CD4-positive, alpha-beta memory T cell (primary cell): ENCODE measurements at regions not wholly inside any gene's neighbourhood (a gene's known extent, or its start where the extent isn't known, plus 50 kb on each side); places are given as distances from the start of the nearest gene placed in this dataset.

Experiments used
- CTCF ChIA-PET: fragments of 350-600 bp; sonication (Branson Sonifier 250); formaldehyde crosslinking; loops from one replicate; lab custom pipeline; 2021; ENCODE audit warnings: inconsistent platforms; ENCODE audit not compliant: partially characterized antibody; lab: Charles Lee
- POLR2A ChIA-PET: fragments of 350-600 bp; sonication (Branson Sonifier 250); formaldehyde crosslinking; loops from one replicate; lab custom pipeline; 2021; ENCODE audit not compliant: partially characterized antibody; lab: Charles Lee
- DNase-seq, 5 donors: peaks; one replicate each; pipeline versions ENCODE4 v3.0.0 to v3.0.0-alpha.2; 2020 to 2022; ENCODE audit warnings: mixed read lengths in 1 of 5
- H3K27ac ChIP-seq: one replicate; pipeline ENCODE4 v1.7.0; 2013; ENCODE audit warnings: low read depth, low read length
- H3K27me3 ChIP-seq: 2 replicates; pipeline ENCODE4 v1.7.0; 2013; ENCODE audit warnings: mild to moderate bottlenecking, low read length, moderate library complexity; ENCODE audit not compliant: insufficient read depth
- H3K36me3 ChIP-seq: 2 replicates; pipeline ENCODE4 v1.7.0; 2013; ENCODE audit warnings: mild to moderate bottlenecking, low read length, moderate library complexity; ENCODE audit not compliant: insufficient read depth
- H3K4me1 ChIP-seq: 2 replicates; pipeline ENCODE4 v1.7.0; 2013; ENCODE audit warnings: mild to moderate bottlenecking, low read length, moderate library complexity; ENCODE audit not compliant: insufficient read depth
- H3K4me3 ChIP-seq, 2 donors: one replicate each; pipeline ENCODE4 v1.7.0; 2013; ENCODE audit warnings: low read length in 2 of 2, mild to moderate bottlenecking in 1 of 2
- H3K9me3 ChIP-seq, 2 donors: one replicate each; pipeline ENCODE4 v1.7.0; 2013; ENCODE audit warnings: low read length in 2 of 2, control low read depth in 1 of 2; ENCODE audit not compliant: control insufficient read depth in 1 of 2
- H3K27ac Mint-ChIP-seq, 7 donors: one replicate each; pipeline ENCODE4 v1.8.0; 2020 to 2021; ENCODE audit warnings: mixed read lengths in 7 of 7, mild to moderate bottlenecking in 6 of 7, inconsistent platforms in 3 of 7, moderate library complexity in 3 of 7
- H3K27me3 Mint-ChIP-seq, 2 donors: one replicate each; pipeline ENCODE4 v1.8.0; 2020 to 2021; ENCODE audit warnings: mixed read lengths in 2 of 2
- H3K36me3 Mint-ChIP-seq, 2 donors: one replicate each; pipeline ENCODE4 v1.8.0; 2020 to 2021; ENCODE audit warnings: mixed read lengths in 2 of 2, inconsistent platforms in 1 of 2, mild to moderate bottlenecking in 1 of 2
- H3K4me1 Mint-ChIP-seq, 4 donors: one replicate each; pipeline ENCODE4 v1.8.0; 2020 to 2021; ENCODE audit warnings: mixed read lengths in 4 of 4, mild to moderate bottlenecking in 1 of 4
- H3K4me3 Mint-ChIP-seq, 8 donors: one replicate each; pipeline ENCODE4 v1.8.0; 2020 to 2021; ENCODE audit warnings: mixed read lengths in 8 of 8, mild to moderate bottlenecking in 7 of 8, moderate library complexity in 6 of 8, inconsistent platforms in 3 of 8
- H3K9me3 Mint-ChIP-seq, 8 donors: one replicate each; pipeline ENCODE4 v1.8.0; 2020 to 2021; ENCODE audit warnings: mixed read lengths in 8 of 8, mild to moderate bottlenecking in 5 of 8, inconsistent platforms in 3 of 8, moderate library complexity in 1 of 8
- intact Hi-C: fragments of 100-400 bp; cut with micrococcal nuclease; formaldehyde crosslinking; loops from one replicate; pipeline ENCODE4 v1.15.1; 2023

GRCh38 chr20:11043001-11043400, 369.2 kb upstream of the JAG1 start:
- Mint-ChIP-seq H3K36me3 (no peaks in the 10 kb centered on the region), H3K9me3 (peaks cover 0 to 9% (median 4%) of the 10 kb centered on the region in 8 donors), H3K4me3 (no peak overlapping the region), H3K27me3 (no peaks in the 10 kb centered on the region), H3K27ac (no peak overlapping the region), H3K4me1 (no peaks in the 10 kb centered on the region)
- CTCF ChIA-PET: no interaction called here
- no peaks in the 10 kb centered on the region for H3K36me3 ChIP-seq
- intact Hi-C loops: no loop called here
- H3K4me1 ChIP-seq: no peaks in the 10 kb centered on the region
- H3K27ac ChIP-seq: no peak overlapping the region
- H3K4me3 ChIP-seq: no peak overlapping the region
- no peak for DNase-seq
- no peaks in the 10 kb centered on the region for H3K9me3 ChIP-seq
- POLR2A ChIA-PET: no interaction called here
- no peaks in the 10 kb centered on the region for H3K27me3 ChIP-seq

- peaks cover 0 to 8% (median 4%) of the 10 kb centered on the region in 8 donors for H3K9me3 Mint-ChIP-seq
- POLR2A ChIA-PET: no interaction called here
- CTCF ChIA-PET: interaction anchor here (0.5 kb wide), 1 partner anchor 725 kb away, joined by 4 read pairs; no protein-coding TSS in a partner anchor
Measured at GRCh38 chr20:11044561-11044960, 370.8 kb upstream of the JAG1 start.

GRCh38 chr20:11045412-11046175, 371.8 kb upstream of the JAG1 start:
- Histone ChIP-seq H3K4me3 (no peak overlapping the region), H3K36me3 (no peaks in the 10 kb centered on the region), H3K27ac (no peak overlapping the region), H3K9me3 (no peaks in the 10 kb centered on the region), H3K27me3 (no peaks in the 10 kb centered on the region), H3K4me1 (no peaks in the 10 kb centered on the region)
- H3K27ac Mint-ChIP-seq: no peak overlapping the region
- H3K4me3 Mint-ChIP-seq: no peak overlapping the region
- intact Hi-C loops: no loop called here
- H3K9me3 Mint-ChIP-seq: peaks cover 0 to 6% (median 4%) of the 10 kb centered on the region in 8 donors
- no peaks in the 10 kb centered on the region for H3K27me3 Mint-ChIP-seq
- H3K36me3 Mint-ChIP-seq: no peaks in the 10 kb centered on the region
- DNase-seq: no peak
- ChIA-PET POLR2A (no interaction called here), CTCF (no interaction called here)
- no peaks in the 10 kb centered on the region for H3K4me1 Mint-ChIP-seq

More at GRCh38 chr20:11044561-11044960, 370.8 kb upstream of the JAG1 start:
- no peak overlapping the region for H3K27ac ChIP-seq
- DNase-seq: no peak
- no peaks in the 10 kb centered on the region for H3K36me3 ChIP-seq
- Mint-ChIP-seq H3K36me3 (no peaks in the 10 kb centered on the region), H3K4me3 (no peak overlapping the region), H3K27me3 (no peaks in the 10 kb centered on the region), H3K27ac (no peak overlapping the region), H3K4me1 (no peaks in the 10 kb centered on the region)
- H3K4me3 ChIP-seq: no peak overlapping the region
- no peaks in the 10 kb centered on the region for H3K27me3 ChIP-seq
- intact Hi-C loops: no loop called here
- no peaks in the 10 kb centered on the region for H3K4me1 ChIP-seq
- H3K9me3 ChIP-seq: no peaks in the 10 kb centered on the region

GRCh38 chr20:11047559-11047958, 373.8 kb upstream of the JAG1 start:
- H3K9me3 ChIP-seq: no peaks in the 10 kb centered on the region
- intact Hi-C loops: no loop called here
- CTCF ChIA-PET: no interaction called here

GRCh38 chr20:11048739-11049138, 374.9 kb upstream of the JAG1 start:
- ChIA-PET POLR2A (no interaction called here), CTCF (no interaction called here)
- H3K27me3 ChIP-seq: no peaks in the 10 kb centered on the region

More at GRCh38 chr20:11047559-11047958, 373.8 kb upstream of the JAG1 start:
- H3K27ac Mint-ChIP-seq: no peak overlapping the region
- no peaks in the 10 kb centered on the region for H3K4me1 Mint-ChIP-seq
- Histone ChIP-seq H3K27me3 (no peaks in the 10 kb centered on the region), H3K4me3 (no peak overlapping the region), H3K4me1 (no peaks in the 10 kb centered on the region), H3K36me3 (no peaks in the 10 kb centered on the region), H3K27ac (no peak overlapping the region)
- H3K36me3 Mint-ChIP-seq: no peaks in the 10 kb centered on the region
- no peak overlapping the region for H3K4me3 Mint-ChIP-seq
- POLR2A ChIA-PET: no interaction called here
- DNase-seq: no peak
- H3K27me3 Mint-ChIP-seq: no peaks in the 10 kb centered on the region
- peaks cover 0 to 6% (median 4%) of the 10 kb centered on the region in 8 donors for H3K9me3 Mint-ChIP-seq

GRCh38 chr20:11050350-11050749, 376.6 kb upstream of the JAG1 start:
- no peaks in the 10 kb centered on the region for H3K9me3 ChIP-seq
- H3K4me1 Mint-ChIP-seq: no peaks in the 10 kb centered on the region
- H3K4me1 ChIP-seq: no peaks in the 10 kb centered on the region
- no peak overlapping the region for H3K27ac ChIP-seq
- no peaks in the 10 kb centered on the region for H3K27me3 Mint-ChIP-seq
- peaks cover 0 to 5% (median 2%) of the 10 kb centered on the region in 8 donors for H3K9me3 Mint-ChIP-seq
- H3K27ac Mint-ChIP-seq: no peak overlapping the region
- H3K27me3 ChIP-seq: no peaks in the 10 kb centered on the region
- ChIA-PET CTCF (no interaction called here), POLR2A (no interaction called here)
- H3K36me3 ChIP-seq: no peaks in the 10 kb centered on the region
- DNase-seq: no peak
- H3K36me3 Mint-ChIP-seq: no peaks in the 10 kb centered on the region
- no peak overlapping the region for H3K4me3 Mint-ChIP-seq
- H3K4me3 ChIP-seq: no peak overlapping the region
- intact Hi-C loops: no loop called here

More at GRCh38 chr20:11048739-11049138, 374.9 kb upstream of the JAG1 start:
- Histone ChIP-seq H3K4me1 (no peaks in the 10 kb centered on the region), H3K9me3 (no peaks in the 10 kb centered on the region), H3K4me3 (no peak overlapping the region), H3K27ac (no peak overlapping the region), H3K36me3 (no peaks in the 10 kb centered on the region)
- Mint-ChIP-seq H3K27ac (no peak overlapping the region), H3K4me3 (no peak overlapping the region), H3K36me3 (no peaks in the 10 kb centered on the region), H3K9me3 (peaks cover 0 to 5% (median 3%) of the 10 kb centered on the region in 8 donors), H3K4me1 (no peaks in the 10 kb centered on the region), H3K27me3 (no peaks in the 10 kb centered on the region)
- DNase-seq: no peak
- intact Hi-C loops: no loop called here

GRCh38 chr20:11051136-11051535, 377.3 kb upstream of the JAG1 start:
- Mint-ChIP-seq H3K4me3 (no peak overlapping the region), H3K27me3 (no peaks in the 10 kb centered on the region), H3K27ac (no peak overlapping the region), H3K4me1 (no peaks in the 10 kb centered on the region), H3K9me3 (peaks cover 0 to 6% (median 3%) of the 10 kb centered on the region in 8 donors), H3K36me3 (no peaks in the 10 kb centered on the region)
- CTCF ChIA-PET: no interaction called here
- POLR2A ChIA-PET: no interaction called here
- Histone ChIP-seq H3K4me3 (no peak overlapping the region), H3K9me3 (no peaks in the 10 kb centered on the region), H3K36me3 (no peaks in the 10 kb centered on the region), H3K27ac (no peak overlapping the region), H3K27me3 (no peaks in the 10 kb centered on the region), H3K4me1 (no peaks in the 10 kb centered on the region)
- intact Hi-C loops: no loop called here
- DNase-seq: no peak
